ENCODE measurements at regions not wholly inside any gene's neighbourhood (a gene's known extent, or its start where the extent isn't known, plus 50 kb on each side); places are given as distances from the start of the nearest gene placed in this dataset.

- DNase-seq (ENCODE audit: insufficient read length, low spot score) (no peak), FAIRE-seq (no peak)
- TF ChIP-seq POU2F2 (IDR thresholded peaks at IDR 0.05; ENCODE audit: low read depth, low read length) (no peak), PAX5 (IDR thresholded peaks at IDR 0.05; ENCODE audit: insufficient read depth, low read length, severe bottlenecking) (no peak), TAF1 (IDR thresholded peaks at IDR 0.05; ENCODE audit: low read depth, low read length) (no peak)
Observed at GRCh38 chr4:111013846-111014245, 391.0 kb upstream of the PITX2 start.

- DNase-seq (ENCODE audit: insufficient read length, low spot score) (no peak), FAIRE-seq (no peak)
- TF ChIP-seq POLR2AphosphoS5 (IDR thresholded peaks at IDR 0.05; ENCODE audit: low read depth, low read length) (no peak), POLR2A (IDR thresholded peaks at IDR 0.05; ENCODE audit: low read depth, low read length) (no peak), TAF1 (IDR thresholded peaks at IDR 0.05; ENCODE audit: low read depth, low read length) (no peak), SPI1 (IDR thresholded peaks at IDR 0.05; ENCODE audit: low read depth, low read length) (no peak), PAX5 (IDR thresholded peaks at IDR 0.05; ENCODE audit: insufficient read depth, low read length, severe bottlenecking) (no peak), POU2F2 (IDR thresholded peaks at IDR 0.05; ENCODE audit: low read depth, low read length) (no peak)
Observed at GRCh38 chr4:111014537-111014936, 391.7 kb upstream of the PITX2 start.

GRCh38 chr4:111016416-111016815 lies 393.5 kb upstream of the PITX2 start:
- no peak for TF ChIP-seq PAX5 (IDR thresholded peaks at IDR 0.05; ENCODE audit: insufficient read depth, low read length, severe bottlenecking)
- no peak for TF ChIP-seq POLR2AphosphoS5 (IDR thresholded peaks at IDR 0.05; ENCODE audit: low read depth, low read length)
- TF ChIP-seq TAF1 (IDR thresholded peaks at IDR 0.05; ENCODE audit: low read depth, low read length): no peak
- no peak for TF ChIP-seq POLR2A (IDR thresholded peaks at IDR 0.05; ENCODE audit: low read depth, low read length)
- no peak for TF ChIP-seq POU2F2 (IDR thresholded peaks at IDR 0.05; ENCODE audit: low read depth, low read length)
- no peak for TF ChIP-seq SPI1 (IDR thresholded peaks at IDR 0.05; ENCODE audit: low read depth, low read length)
- no peak for FAIRE-seq
- DNase-seq (ENCODE audit: insufficient read length, low spot score): no peak

GRCh38 chr4:111018216-111018615 lies 395.3 kb upstream of the PITX2 start:
- no peak for DNase-seq (ENCODE audit: insufficient read length, low spot score)
- FAIRE-seq: no peak
- TF ChIP-seq TAF1 (IDR thresholded peaks at IDR 0.05; ENCODE audit: low read depth, low read length): no peak
- TF ChIP-seq POLR2A (IDR thresholded peaks at IDR 0.05; ENCODE audit: low read depth, low read length): no peak
- no peak for TF ChIP-seq SPI1 (IDR thresholded peaks at IDR 0.05; ENCODE audit: low read depth, low read length)
- TF ChIP-seq POU2F2 (IDR thresholded peaks at IDR 0.05; ENCODE audit: low read depth, low read length): no peak
- TF ChIP-seq PAX5 (IDR thresholded peaks at IDR 0.05; ENCODE audit: insufficient read depth, low read length, severe bottlenecking): no peak
- TF ChIP-seq POLR2AphosphoS5 (IDR thresholded peaks at IDR 0.05; ENCODE audit: low read depth, low read length): no peak

GRCh38 chr4:111020476-111020875 lies 397.6 kb upstream of the PITX2 start:
- DNase-seq (ENCODE audit: insufficient read length, low spot score) (no peak), FAIRE-seq (no peak)

GRCh38 chr4:111020961-111021360 lies 398.1 kb upstream of the PITX2 start:
- no peak for FAIRE-seq
- no peak for TF ChIP-seq TAF1 (IDR thresholded peaks at IDR 0.05; ENCODE audit: low read depth, low read length)
- no peak for DNase-seq (ENCODE audit: insufficient read length, low spot score)

More at GRCh38 chr4:111020476-111020875, 397.6 kb upstream of the PITX2 start:
- no peak for TF ChIP-seq POU2F2 (IDR thresholded peaks at IDR 0.05; ENCODE audit: low read depth, low read length)
- no peak for TF ChIP-seq TAF1 (IDR thresholded peaks at IDR 0.05; ENCODE audit: low read depth, low read length)
- TF ChIP-seq POLR2AphosphoS5 (IDR thresholded peaks at IDR 0.05; ENCODE audit: low read depth, low read length): no peak
- no peak for TF ChIP-seq PAX5 (IDR thresholded peaks at IDR 0.05; ENCODE audit: insufficient read depth, low read length, severe bottlenecking)
- no peak for TF ChIP-seq POLR2A (IDR thresholded peaks at IDR 0.05; ENCODE audit: low read depth, low read length)
- no peak for TF ChIP-seq SPI1 (IDR thresholded peaks at IDR 0.05; ENCODE audit: low read depth, low read length)

- no peak for FAIRE-seq
- TF ChIP-seq PAX5 (IDR thresholded peaks at IDR 0.05; ENCODE audit: insufficient read depth, low read length, severe bottlenecking) (no peak), SPI1 (IDR thresholded peaks at IDR 0.05; ENCODE audit: low read depth, low read length) (no peak), POLR2A (IDR thresholded peaks at IDR 0.05; ENCODE audit: low read depth, low read length) (no peak), POU2F2 (IDR thresholded peaks at IDR 0.05; ENCODE audit: low read depth, low read length) (no peak), POLR2AphosphoS5 (IDR thresholded peaks at IDR 0.05; ENCODE audit: low read depth, low read length) (no peak), TAF1 (IDR thresholded peaks at IDR 0.05; ENCODE audit: low read depth, low read length) (no peak)
- DNase-seq (ENCODE audit: insufficient read length, low spot score): no peak
Observed at GRCh38 chr4:111022758-111023157, 399.9 kb upstream of the PITX2 start.

- FAIRE-seq (no peak), DNase-seq (ENCODE audit: insufficient read length, low spot score) (no peak)
- TF ChIP-seq POLR2AphosphoS5 (IDR thresholded peaks at IDR 0.05; ENCODE audit: low read depth, low read length): no peak
- no peak for TF ChIP-seq POU2F2 (IDR thresholded peaks at IDR 0.05; ENCODE audit: low read depth, low read length)
- no peak for TF ChIP-seq PAX5 (IDR thresholded peaks at IDR 0.05; ENCODE audit: insufficient read depth, low read length, severe bottlenecking)
Observed at GRCh38 chr4:111027526-111027925, 404.6 kb upstream of the PITX2 start.

GRCh38 chr4:111028795-111029194 lies 405.9 kb upstream of the PITX2 start:
- TF ChIP-seq SPI1 (IDR thresholded peaks at IDR 0.05; ENCODE audit: low read depth, low read length): no peak
- TF ChIP-seq PAX5 (IDR thresholded peaks at IDR 0.05; ENCODE audit: insufficient read depth, low read length, severe bottlenecking): no peak
- TF ChIP-seq TAF1 (IDR thresholded peaks at IDR 0.05; ENCODE audit: low read depth, low read length): no peak
- no peak for TF ChIP-seq POLR2A (IDR thresholded peaks at IDR 0.05; ENCODE audit: low read depth, low read length)
- TF ChIP-seq POLR2AphosphoS5 (IDR thresholded peaks at IDR 0.05; ENCODE audit: low read depth, low read length): no peak
- no peak for TF ChIP-seq POU2F2 (IDR thresholded peaks at IDR 0.05; ENCODE audit: low read depth, low read length)
- FAIRE-seq (no peak), DNase-seq (ENCODE audit: insufficient read length, low spot score) (no peak)

GRCh38 chr4:111031001-111031579 lies 408.2 kb upstream of the PITX2 start:
- FAIRE-seq (no peak), DNase-seq (ENCODE audit: insufficient read length, low spot score) (no peak)
- no peak for TF ChIP-seq POU2F2 (IDR thresholded peaks at IDR 0.05; ENCODE audit: low read depth, low read length)
- TF ChIP-seq POLR2AphosphoS5 (IDR thresholded peaks at IDR 0.05; ENCODE audit: low read depth, low read length): no peak
- no peak for TF ChIP-seq TAF1 (IDR thresholded peaks at IDR 0.05; ENCODE audit: low read depth, low read length)
- no peak for TF ChIP-seq SPI1 (IDR thresholded peaks at IDR 0.05; ENCODE audit: low read depth, low read length)
- TF ChIP-seq PAX5 (IDR thresholded peaks at IDR 0.05; ENCODE audit: insufficient read depth, low read length, severe bottlenecking): no peak
- no peak for TF ChIP-seq POLR2A (IDR thresholded peaks at IDR 0.05; ENCODE audit: low read depth, low read length)
